ENCODE measurements at regions not wholly inside any gene's neighbourhood (a gene's known extent, or its start where the extent isn't known, plus 50 kb on each side); places are given as distances from the start of the nearest gene placed in this dataset.

DNA sequence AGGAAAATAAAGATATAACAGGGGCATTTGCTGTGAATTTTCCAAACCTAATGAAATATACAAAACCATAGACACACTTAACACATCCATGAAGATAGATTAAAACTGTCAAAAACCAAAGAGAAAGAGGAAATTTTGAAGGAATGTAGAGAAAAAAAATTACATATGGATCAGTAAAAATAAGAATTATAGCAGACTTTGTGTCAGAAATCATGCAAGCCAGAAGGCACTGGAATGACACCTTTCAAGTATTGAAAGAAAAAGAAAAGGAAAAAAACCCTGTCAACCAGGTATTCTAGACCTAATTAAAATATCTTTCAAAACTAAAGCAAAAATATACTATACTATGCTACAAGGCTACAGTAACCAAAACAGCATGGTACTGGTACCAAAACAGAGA lies 125.8 kb upstream of the PALMD start:
- Histone ChIP-seq H3K27ac (replicated peaks) (no peak overlapping the region), H3K4me3 (replicated peaks; ENCODE audit: insufficient read depth, low read length) (no peak overlapping the region), H3K27me3 (ENCODE audit: insufficient read depth, poor library complexity, severe bottlenecking) (no peaks in the 10 kb centered on the region)
- DNase-seq (ENCODE audit: low read depth in 1 of 2, low spot score in 1 of 2): no peak
- TF ChIP-seq SPI1 (IDR thresholded peaks at IDR 0.05; ENCODE audit: borderline replicate concordance, low read depth) (no peak), POLR2AphosphoS5 (IDR thresholded peaks at IDR 0.05; ENCODE audit: low read depth) (no peak), GABPA (IDR thresholded peaks at IDR 0.05; ENCODE audit: low read depth) (no peak), REST (IDR thresholded peaks at IDR 0.05; ENCODE audit: insufficient replicate concordance, low read depth) (no peak)
- TF ChIP-seq, protein P1, sequence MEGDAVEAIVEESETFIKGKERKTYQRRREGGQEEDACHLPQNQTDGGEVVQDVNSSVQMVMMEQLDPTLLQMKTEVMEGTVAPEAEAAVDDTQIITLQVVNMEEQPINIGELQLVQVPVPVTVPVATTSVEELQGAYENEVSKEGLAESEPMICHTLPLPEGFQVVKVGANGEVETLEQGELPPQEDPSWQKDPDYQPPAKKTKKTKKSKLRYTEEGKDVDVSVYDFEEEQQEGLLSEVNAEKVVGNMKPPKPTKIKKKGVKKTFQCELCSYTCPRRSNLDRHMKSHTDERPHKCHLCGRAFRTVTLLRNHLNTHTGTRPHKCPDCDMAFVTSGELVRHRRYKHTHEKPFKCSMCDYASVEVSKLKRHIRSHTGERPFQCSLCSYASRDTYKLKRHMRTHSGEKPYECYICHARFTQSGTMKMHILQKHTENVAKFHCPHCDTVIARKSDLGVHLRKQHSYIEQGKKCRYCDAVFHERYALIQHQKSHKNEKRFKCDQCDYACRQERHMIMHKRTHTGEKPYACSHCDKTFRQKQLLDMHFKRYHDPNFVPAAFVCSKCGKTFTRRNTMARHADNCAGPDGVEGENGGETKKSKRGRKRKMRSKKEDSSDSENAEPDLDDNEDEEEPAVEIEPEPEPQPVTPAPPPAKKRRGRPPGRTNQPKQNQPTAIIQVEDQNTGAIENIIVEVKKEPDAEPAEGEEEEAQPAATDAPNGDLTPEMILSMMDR (IDR thresholded peaks at IDR 0.05; ENCODE audit: insufficient read depth, low read length): no peak

- TF ChIP-seq, protein P1 (IDR thresholded peaks at IDR 0.05; ENCODE audit: insufficient read depth, low read length): no peak
- TF ChIP-seq SPI1 (IDR thresholded peaks at IDR 0.05; ENCODE audit: borderline replicate concordance, low read depth) (no peak), POLR2AphosphoS5 (IDR thresholded peaks at IDR 0.05; ENCODE audit: low read depth) (no peak), GABPA (IDR thresholded peaks at IDR 0.05; ENCODE audit: low read depth) (no peak), REST (IDR thresholded peaks at IDR 0.05; ENCODE audit: insufficient replicate concordance, low read depth) (no peak)
These were observed 120.6 kb upstream of the PALMD start for GRCh38 chr1:99525331-99525730.

GRCh38 chr1:99527078-99527477 lies 118.8 kb upstream of the PALMD start:
- no peak for DNase-seq (ENCODE audit: low read depth in 1 of 2, low spot score in 1 of 2)
- Histone ChIP-seq H3K27me3 (ENCODE audit: insufficient read depth, poor library complexity, severe bottlenecking) (no peaks in the 10 kb centered on the region), H3K27ac (replicated peaks) (no peak overlapping the region), H3K4me3 (replicated peaks; ENCODE audit: insufficient read depth, low read length) (no peak overlapping the region)
- no peak for TF ChIP-seq REST (IDR thresholded peaks at IDR 0.05; ENCODE audit: insufficient replicate concordance, low read depth)
- TF ChIP-seq, protein P1 (IDR thresholded peaks at IDR 0.05; ENCODE audit: insufficient read depth, low read length): no peak
- no peak for TF ChIP-seq SPI1 (IDR thresholded peaks at IDR 0.05; ENCODE audit: borderline replicate concordance, low read depth)
- no peak for TF ChIP-seq GABPA (IDR thresholded peaks at IDR 0.05; ENCODE audit: low read depth)
- no peak for TF ChIP-seq POLR2AphosphoS5 (IDR thresholded peaks at IDR 0.05; ENCODE audit: low read depth)

More at GRCh38 chr1:99525331-99525730, 120.6 kb upstream of the PALMD start:
- no peak overlapping the region for H3K4me3 ChIP-seq (replicated peaks; ENCODE audit: insufficient read depth, low read length)
- H3K27me3 ChIP-seq (ENCODE audit: insufficient read depth, poor library complexity, severe bottlenecking): no peaks in the 10 kb centered on the region
- no peak overlapping the region for H3K27ac ChIP-seq (replicated peaks)
- DNase-seq (ENCODE audit: low read depth in 1 of 2, low spot score in 1 of 2): no peak

All from HL-60 (cell line).